ENCODE measurements at regions not wholly inside any gene's neighbourhood (a gene's known extent, or its start where the extent isn't known, plus 50 kb on each side); places are given as distances from the start of the nearest gene placed in this dataset.

DNA sequence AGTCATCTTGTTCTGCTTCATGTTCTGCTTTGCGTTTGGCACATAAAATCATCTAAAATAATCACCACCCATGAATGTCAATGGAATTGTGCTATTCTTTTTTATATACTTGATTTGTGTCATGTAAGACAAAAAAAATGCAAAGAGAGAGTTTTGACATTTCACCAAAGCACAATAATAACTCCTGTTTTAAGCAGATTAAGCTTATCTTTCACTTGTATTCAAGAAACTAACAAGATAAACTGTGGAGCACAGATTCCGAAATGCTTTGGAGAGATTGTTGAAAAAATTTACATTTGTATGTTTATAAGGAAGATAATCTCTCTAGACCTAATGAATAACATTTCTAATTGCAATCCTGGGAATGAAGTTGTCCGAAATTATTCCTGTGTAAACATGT is 225.1 kb upstream of the ANXA10 start (continued):
- TF ChIP-seq, protein P1, sequence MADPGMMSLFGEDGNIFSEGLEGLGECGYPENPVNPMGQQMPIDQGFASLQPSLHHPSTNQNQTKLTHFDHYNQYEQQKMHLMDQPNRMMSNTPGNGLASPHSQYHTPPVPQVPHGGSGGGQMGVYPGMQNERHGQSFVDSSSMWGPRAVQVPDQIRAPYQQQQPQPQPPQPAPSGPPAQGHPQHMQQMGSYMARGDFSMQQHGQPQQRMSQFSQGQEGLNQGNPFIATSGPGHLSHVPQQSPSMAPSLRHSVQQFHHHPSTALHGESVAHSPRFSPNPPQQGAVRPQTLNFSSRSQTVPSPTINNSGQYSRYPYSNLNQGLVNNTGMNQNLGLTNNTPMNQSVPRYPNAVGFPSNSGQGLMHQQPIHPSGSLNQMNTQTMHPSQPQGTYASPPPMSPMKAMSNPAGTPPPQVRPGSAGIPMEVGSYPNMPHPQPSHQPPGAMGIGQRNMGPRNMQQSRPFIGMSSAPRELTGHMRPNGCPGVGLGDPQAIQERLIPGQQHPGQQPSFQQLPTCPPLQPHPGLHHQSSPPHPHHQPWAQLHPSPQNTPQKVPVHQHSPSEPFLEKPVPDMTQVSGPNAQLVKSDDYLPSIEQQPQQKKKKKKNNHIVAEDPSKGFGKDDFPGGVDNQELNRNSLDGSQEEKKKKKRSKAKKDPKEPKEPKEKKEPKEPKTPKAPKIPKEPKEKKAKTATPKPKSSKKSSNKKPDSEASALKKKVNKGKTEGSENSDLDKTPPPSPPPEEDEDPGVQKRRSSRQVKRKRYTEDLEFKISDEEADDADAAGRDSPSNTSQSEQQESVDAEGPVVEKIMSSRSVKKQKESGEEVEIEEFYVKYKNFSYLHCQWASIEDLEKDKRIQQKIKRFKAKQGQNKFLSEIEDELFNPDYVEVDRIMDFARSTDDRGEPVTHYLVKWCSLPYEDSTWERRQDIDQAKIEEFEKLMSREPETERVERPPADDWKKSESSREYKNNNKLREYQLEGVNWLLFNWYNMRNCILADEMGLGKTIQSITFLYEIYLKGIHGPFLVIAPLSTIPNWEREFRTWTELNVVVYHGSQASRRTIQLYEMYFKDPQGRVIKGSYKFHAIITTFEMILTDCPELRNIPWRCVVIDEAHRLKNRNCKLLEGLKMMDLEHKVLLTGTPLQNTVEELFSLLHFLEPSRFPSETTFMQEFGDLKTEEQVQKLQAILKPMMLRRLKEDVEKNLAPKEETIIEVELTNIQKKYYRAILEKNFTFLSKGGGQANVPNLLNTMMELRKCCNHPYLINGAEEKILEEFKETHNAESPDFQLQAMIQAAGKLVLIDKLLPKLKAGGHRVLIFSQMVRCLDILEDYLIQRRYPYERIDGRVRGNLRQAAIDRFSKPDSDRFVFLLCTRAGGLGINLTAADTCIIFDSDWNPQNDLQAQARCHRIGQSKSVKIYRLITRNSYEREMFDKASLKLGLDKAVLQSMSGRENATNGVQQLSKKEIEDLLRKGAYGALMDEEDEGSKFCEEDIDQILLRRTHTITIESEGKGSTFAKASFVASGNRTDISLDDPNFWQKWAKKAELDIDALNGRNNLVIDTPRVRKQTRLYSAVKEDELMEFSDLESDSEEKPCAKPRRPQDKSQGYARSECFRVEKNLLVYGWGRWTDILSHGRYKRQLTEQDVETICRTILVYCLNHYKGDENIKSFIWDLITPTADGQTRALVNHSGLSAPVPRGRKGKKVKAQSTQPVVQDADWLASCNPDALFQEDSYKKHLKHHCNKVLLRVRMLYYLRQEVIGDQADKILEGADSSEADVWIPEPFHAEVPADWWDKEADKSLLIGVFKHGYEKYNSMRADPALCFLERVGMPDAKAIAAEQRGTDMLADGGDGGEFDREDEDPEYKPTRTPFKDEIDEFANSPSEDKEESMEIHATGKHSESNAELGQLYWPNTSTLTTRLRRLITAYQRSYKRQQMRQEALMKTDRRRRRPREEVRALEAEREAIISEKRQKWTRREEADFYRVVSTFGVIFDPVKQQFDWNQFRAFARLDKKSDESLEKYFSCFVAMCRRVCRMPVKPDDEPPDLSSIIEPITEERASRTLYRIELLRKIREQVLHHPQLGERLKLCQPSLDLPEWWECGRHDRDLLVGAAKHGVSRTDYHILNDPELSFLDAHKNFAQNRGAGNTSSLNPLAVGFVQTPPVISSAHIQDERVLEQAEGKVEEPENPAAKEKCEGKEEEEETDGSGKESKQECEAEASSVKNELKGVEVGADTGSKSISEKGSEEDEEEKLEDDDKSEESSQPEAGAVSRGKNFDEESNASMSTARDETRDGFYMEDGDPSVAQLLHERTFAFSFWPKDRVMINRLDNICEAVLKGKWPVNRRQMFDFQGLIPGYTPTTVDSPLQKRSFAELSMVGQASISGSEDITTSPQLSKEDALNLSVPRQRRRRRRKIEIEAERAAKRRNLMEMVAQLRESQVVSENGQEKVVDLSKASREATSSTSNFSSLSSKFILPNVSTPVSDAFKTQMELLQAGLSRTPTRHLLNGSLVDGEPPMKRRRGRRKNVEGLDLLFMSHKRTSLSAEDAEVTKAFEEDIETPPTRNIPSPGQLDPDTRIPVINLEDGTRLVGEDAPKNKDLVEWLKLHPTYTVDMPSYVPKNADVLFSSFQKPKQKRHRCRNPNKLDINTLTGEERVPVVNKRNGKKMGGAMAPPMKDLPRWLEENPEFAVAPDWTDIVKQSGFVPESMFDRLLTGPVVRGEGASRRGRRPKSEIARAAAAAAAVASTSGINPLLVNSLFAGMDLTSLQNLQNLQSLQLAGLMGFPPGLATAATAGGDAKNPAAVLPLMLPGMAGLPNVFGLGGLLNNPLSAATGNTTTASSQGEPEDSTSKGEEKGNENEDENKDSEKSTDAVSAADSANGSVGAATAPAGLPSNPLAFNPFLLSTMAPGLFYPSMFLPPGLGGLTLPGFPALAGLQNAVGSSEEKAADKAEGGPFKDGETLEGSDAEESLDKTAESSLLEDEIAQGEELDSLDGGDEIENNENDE (IDR thresholded peaks at IDR 0.05; ENCODE audit: insufficient replicate concordance, low read length), result no peak
- no peak for TF ChIP-seq SRF (IDR thresholded peaks at IDR 0.05; ENCODE audit: low read depth, low read length)
